ENCODE measurements at regions not wholly inside any gene's neighbourhood (a gene's known extent, or its start where the extent isn't known, plus 50 kb on each side); places are given as distances from the start of the nearest gene placed in this dataset.

- intact Hi-C loops (cut with DNase I), result no loop called here
- no peak for TF ChIP-seq CTCF (IDR thresholded peaks at IDR 0.05)
- Histone ChIP-seq H3K4me3 (no peak overlapping the region), H3K27me3 (no peaks in the 10 kb centered on the region), H3K27ac (no peak overlapping the region), H3K36me3 (no peaks in the 10 kb centered on the region), H3K9me3 (no peaks in the 10 kb centered on the region), H3K4me1 (no peaks in the 10 kb centered on the region)
- ATAC-seq (no peak), DNase-seq (no peak)
Measured at GRCh38 chr6:71529026-71529425, 240.4 kb downstream of the OGFRL1 start.

- Histone ChIP-seq H3K27me3 (no peaks in the 10 kb centered on the region), H3K4me1 (no peaks in the 10 kb centered on the region), H3K4me3 (no peak overlapping the region), H3K27ac (no peak overlapping the region), H3K36me3 (no peaks in the 10 kb centered on the region), H3K9me3 (no peaks in the 10 kb centered on the region)
- no peak for TF ChIP-seq CTCF (IDR thresholded peaks at IDR 0.05)
- ATAC-seq (no peak), DNase-seq (no peak)
- intact Hi-C loops (cut with DNase I), result loop anchor here in 1 of 2 donors (10.0 kb wide), 1 partner anchor 555 kb away; no protein-coding TSS in a partner anchor
Measured at GRCh38 chr6:71529769-71530168, 241.2 kb downstream of the OGFRL1 start.

- no peak for TF ChIP-seq CTCF (IDR thresholded peaks at IDR 0.05)
- Histone ChIP-seq H3K4me1 (no peaks in the 10 kb centered on the region), H3K4me3 (no peak overlapping the region), H3K36me3 (no peaks in the 10 kb centered on the region), H3K27me3 (no peaks in the 10 kb centered on the region), H3K9me3 (no peaks in the 10 kb centered on the region), H3K27ac (no peak overlapping the region)
- ATAC-seq, result no peak
- no peak for DNase-seq
- intact Hi-C loops (cut with DNase I), result loop anchor here in 1 of 2 donors (10.0 kb wide), 1 partner anchor 554 kb away; no protein-coding TSS in a partner anchor
Measured at GRCh38 chr6:71531006-71531405, 242.4 kb downstream of the OGFRL1 start.

GRCh38 chr6:71531841-71532240 is 243.2 kb downstream of the OGFRL1 start:
- peak in 1 of 4 donors; percentile 35 for DNase-seq
- Histone ChIP-seq H3K4me3 (no peak overlapping the region), H3K4me1 (no peaks in the 10 kb centered on the region), H3K27ac (no peak overlapping the region), H3K36me3 (no peaks in the 10 kb centered on the region), H3K9me3 (no peaks in the 10 kb centered on the region), H3K27me3 (no peaks in the 10 kb centered on the region)
- no peak for ATAC-seq
- intact Hi-C loops (cut with DNase I), result loop anchor here in 1 of 2 donors (10.0 kb wide), 1 partner anchor 553 kb away; no protein-coding TSS in a partner anchor
- no peak for TF ChIP-seq CTCF (IDR thresholded peaks at IDR 0.05)

GRCh38 chr6:71533939-71534379 is 245.3 kb downstream of the OGFRL1 start:
- TF ChIP-seq CTCF (IDR thresholded peaks at IDR 0.05), result peak; percentile 39 to 77
- ATAC-seq (no peak), DNase-seq (peak in 1 of 4 donors; percentile 24)
- Histone ChIP-seq H3K36me3 (no peaks in the 10 kb centered on the region), H3K9me3 (no peaks in the 10 kb centered on the region), H3K4me3 (no peak overlapping the region), H3K4me1 (no peaks in the 10 kb centered on the region), H3K27me3 (no peaks in the 10 kb centered on the region), H3K27ac (no peak overlapping the region)
- intact Hi-C loops (cut with DNase I), result loop anchor here in 1 of 2 donors (10.0 kb wide), 1 partner anchor 551 kb away; no protein-coding TSS in a partner anchor

All from left lung (tissue), 4 donors.